ENCODE measurements at regions not wholly inside any gene's neighbourhood (a gene's known extent, or its start where the extent isn't known, plus 50 kb on each side); places are given as distances from the start of the nearest gene placed in this dataset.

DNA sequence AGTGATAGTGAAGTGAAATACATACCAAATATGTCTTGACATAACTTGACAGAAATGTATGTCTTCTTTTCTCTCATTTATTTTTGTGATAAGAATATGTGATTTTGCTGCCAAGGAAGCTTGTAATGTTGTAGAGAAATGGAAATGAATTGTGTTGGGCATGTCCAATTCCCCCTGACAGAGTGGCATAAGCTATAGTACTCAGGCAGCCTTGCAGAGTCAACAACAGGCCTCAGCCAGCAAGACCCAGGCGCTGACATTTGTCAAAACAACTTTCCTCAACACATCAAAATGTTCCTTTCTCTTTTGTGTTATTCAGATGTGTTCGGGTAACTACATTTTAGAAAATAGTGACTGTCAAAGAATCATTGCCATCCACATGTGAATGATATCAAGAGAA lies 538.1 kb upstream of the ATP11B start:
- no peak for DNase-seq (ENCODE audit: low read depth in 1 of 2, low spot score in 1 of 2)
- Histone ChIP-seq H3K27me3 (no peaks in the 10 kb centered on the region), H3K4me3 (no peak overlapping the region), H3K4me1 (ENCODE audit: low read depth) (no peaks in the 10 kb centered on the region), H3K36me3 (no peaks in the 10 kb centered on the region), H3K27ac (no peak overlapping the region), H3K9me3 (ENCODE audit: low read depth) (no peaks in the 10 kb centered on the region)
- TF ChIP-seq CTCF (IDR thresholded peaks at IDR 0.05; ENCODE audit: low read depth, low read length) = no peak

DNA sequence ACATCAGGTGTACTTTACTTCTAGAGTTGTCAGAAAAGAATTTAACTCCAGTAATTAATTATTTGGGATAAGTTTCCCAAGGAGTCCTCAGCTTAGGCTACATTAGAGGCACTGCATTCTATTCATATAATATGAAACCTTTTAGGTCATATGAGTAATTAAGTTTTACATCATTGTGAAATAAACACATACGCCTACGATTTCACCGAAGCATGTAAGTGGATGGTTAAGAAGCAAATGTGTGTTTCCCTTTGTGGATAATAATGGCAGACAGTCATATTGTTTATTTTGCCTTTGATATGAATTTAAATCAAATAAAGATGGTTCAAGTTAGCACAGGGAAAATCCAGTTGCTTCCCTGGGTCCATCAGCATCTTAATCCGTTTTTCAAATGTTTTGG lies 535.9 kb upstream of the ATP11B start:
- no peaks in the 10 kb centered on the region for H3K4me1 ChIP-seq (ENCODE audit: low read depth)
- H3K4me3 ChIP-seq = no peak overlapping the region
- DNase-seq (ENCODE audit: low read depth in 1 of 2, low spot score in 1 of 2) = no peak
- no peak overlapping the region for H3K27ac ChIP-seq
- no peaks in the 10 kb centered on the region for H3K27me3 ChIP-seq
- H3K9me3 ChIP-seq (ENCODE audit: low read depth) = no peaks in the 10 kb centered on the region
- no peaks in the 10 kb centered on the region for H3K36me3 ChIP-seq
- TF ChIP-seq CTCF (IDR thresholded peaks at IDR 0.05; ENCODE audit: low read depth, low read length) = no peak

DNA sequence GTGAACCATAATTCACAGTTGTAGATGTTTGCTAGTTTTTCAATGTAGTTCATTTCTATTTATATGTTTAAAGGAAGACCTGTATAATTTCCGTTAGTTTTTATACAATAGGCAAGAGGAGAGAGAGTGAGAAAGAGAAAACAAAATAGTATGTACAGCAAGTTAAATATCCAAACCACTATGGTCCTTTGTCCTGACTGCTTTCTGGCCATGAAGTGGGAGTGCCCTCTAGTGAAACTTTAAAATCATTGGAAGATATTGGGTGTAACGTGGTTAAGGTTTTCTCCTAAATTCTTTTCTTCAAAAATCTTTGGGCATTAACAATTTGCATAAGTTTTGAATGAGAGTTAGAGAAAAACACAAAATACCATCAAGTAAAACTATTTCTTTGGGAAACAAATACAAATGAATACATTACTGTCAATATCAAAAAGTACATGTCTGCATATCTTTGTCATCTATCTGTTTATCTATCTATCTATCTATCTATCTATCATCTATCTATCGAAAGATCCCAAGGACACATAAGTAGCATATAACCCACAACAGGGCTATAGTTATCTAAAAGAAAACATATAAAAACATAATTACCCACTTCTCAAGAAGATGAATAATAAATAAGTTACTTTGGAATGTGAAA lies 534.6 kb upstream of the ATP11B start:
- Histone ChIP-seq H3K36me3 (no peaks in the 10 kb centered on the region), H3K9me3 (ENCODE audit: low read depth) (no peaks in the 10 kb centered on the region), H3K4me3 (no peak overlapping the region), H3K27me3 (no peaks in the 10 kb centered on the region), H3K27ac (no peak overlapping the region), H3K4me1 (ENCODE audit: low read depth) (no peaks in the 10 kb centered on the region)
- TF ChIP-seq CTCF (IDR thresholded peaks at IDR 0.05; ENCODE audit: low read depth, low read length) = peak; percentile 55
- peak; percentile 55 to 58 for DNase-seq (ENCODE audit: low read depth in 1 of 2, low spot score in 1 of 2)

DNA sequence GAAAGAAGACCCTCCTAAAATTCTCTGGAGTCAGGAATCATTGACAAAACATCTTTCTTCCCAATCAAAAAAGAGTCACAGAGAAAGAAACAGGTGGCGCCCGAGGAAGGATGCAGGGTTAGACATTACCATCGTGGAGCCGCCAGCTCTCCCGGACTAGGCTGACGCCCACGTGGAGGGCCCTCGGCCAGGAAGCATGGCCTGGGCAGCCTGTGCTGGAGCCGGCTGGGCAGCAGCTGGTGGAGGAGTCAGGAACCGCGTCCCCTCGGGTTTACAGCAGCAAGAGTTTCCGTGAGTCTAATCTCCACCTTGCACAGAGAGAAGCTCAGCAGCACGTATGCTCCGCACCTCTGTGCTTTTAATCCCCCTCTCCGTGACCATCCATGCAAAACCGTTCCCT lies 533.7 kb upstream of the ATP11B start:
- Histone ChIP-seq H3K36me3 (no peaks in the 10 kb centered on the region), H3K9me3 (ENCODE audit: low read depth) (no peaks in the 10 kb centered on the region), H3K27me3 (no peaks in the 10 kb centered on the region), H3K4me3 (no peak overlapping the region), H3K27ac (no peak overlapping the region), H3K4me1 (ENCODE audit: low read depth) (no peaks in the 10 kb centered on the region)
- TF ChIP-seq CTCF (IDR thresholded peaks at IDR 0.05; ENCODE audit: low read depth, low read length) = no peak
- peak; percentile 2 to 4 for DNase-seq (ENCODE audit: low read depth in 1 of 2, low spot score in 1 of 2)

DNA sequence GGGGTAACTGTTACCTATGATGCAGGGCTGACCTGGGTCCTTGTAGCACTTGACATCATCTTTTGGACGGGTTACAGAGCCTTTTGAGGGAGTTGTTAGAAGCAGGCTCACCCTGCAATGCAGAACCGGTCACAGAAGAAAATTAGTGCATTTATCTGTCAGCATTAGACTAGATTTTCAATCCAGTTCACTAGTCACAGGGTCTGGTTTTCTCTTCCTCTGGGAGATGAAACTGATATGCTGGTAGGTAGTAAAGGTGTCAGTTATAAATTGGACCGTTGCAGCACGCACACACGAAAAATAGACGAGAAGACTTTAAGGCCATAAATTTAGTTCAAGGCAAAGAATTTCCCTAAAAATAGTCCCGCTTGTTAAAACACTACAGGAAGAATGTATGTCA lies 532.3 kb upstream of the ATP11B start:
- Histone ChIP-seq H3K27me3 (no peaks in the 10 kb centered on the region), H3K36me3 (no peaks in the 10 kb centered on the region), H3K9me3 (ENCODE audit: low read depth) (no peaks in the 10 kb centered on the region), H3K4me1 (ENCODE audit: low read depth) (no peaks in the 10 kb centered on the region), H3K27ac (no peak overlapping the region), H3K4me3 (no peak overlapping the region)
- TF ChIP-seq CTCF (IDR thresholded peaks at IDR 0.05; ENCODE audit: low read depth, low read length) = no peak
- DNase-seq (ENCODE audit: low read depth in 1 of 2, low spot score in 1 of 2) = no peak

- no peak overlapping the region for H3K4me3 ChIP-seq
- no peak for DNase-seq (ENCODE audit: low read depth in 1 of 2, low spot score in 1 of 2)
- no peaks in the 10 kb centered on the region for H3K36me3 ChIP-seq
- H3K4me1 ChIP-seq (ENCODE audit: low read depth) = no peaks in the 10 kb centered on the region
- TF ChIP-seq CTCF (IDR thresholded peaks at IDR 0.05; ENCODE audit: low read depth, low read length) = no peak
- no peak overlapping the region for H3K27ac ChIP-seq
- no peaks in the 10 kb centered on the region for H3K9me3 ChIP-seq (ENCODE audit: low read depth)
- H3K27me3 ChIP-seq = no peaks in the 10 kb centered on the region
Measured at GRCh38 chr3:182268711-182269110, 524.6 kb upstream of the ATP11B start.
